B cell (primary cell): ENCODE measurements at regions not wholly inside any gene's neighbourhood (a gene's known extent, or its start where the extent isn't known, plus 50 kb on each side); places are given as distances from the start of the nearest gene placed in this dataset.

Experiments used
- ATAC-seq: fragments of 200-7000 bp; cut with Tn5 transposase; one replicate; pipeline ENCODE4 v1.10.0; 2021; ENCODE audit warnings: low read depth, mild to moderate bottlenecking, moderate number of reproducible peaks, moderate library complexity
- CTCF ChIA-PET: fragments of 350-600 bp; sonication (Branson Sonifier 250); formaldehyde crosslinking; loops from one replicate; lab custom pipeline; 2021; ENCODE audit warnings: antibody characterized with exemption, inconsistent platforms; lab: Charles Lee
- POLR2A ChIA-PET: fragments of 350-600 bp; sonication (Branson Sonifier 250); formaldehyde crosslinking; loops from one replicate; lab custom pipeline; 2021; ENCODE audit warnings: antibody characterized with exemption; lab: Charles Lee
- DNase-seq: peaks from one replicate; pipeline ENCODE4 v3.0.0; 2013
- H2AFZ ChIP-seq: 2 replicates; pipeline ENCODE4 v1.6.1; 2012; ENCODE audit warnings: mild to moderate bottlenecking, low read depth, low read length; ENCODE audit not compliant: insufficient read depth, poor library complexity, severe bottlenecking
- H3K27ac ChIP-seq, 2 donors: 1 replicate in 1 of 2; 2 replicates in 1 of 2; pipeline ENCODE4 v1.5.1; 2012 to 2013; ENCODE audit warnings: low read length in 2 of 2, mild to moderate bottlenecking in 2 of 2, moderate library complexity in 1 of 2
- H3K27me3 ChIP-seq, 4 experiments: fragments of 200-600 bp in 1 of 4; sonication (generic) in 1 of 4; replicated peaks in 1 of 4; 1 replicate in 2 of 4; 2 replicates in 2 of 4; pipeline versions ENCODE4 v1.6.1 to v1.7.0; 2013 to 2016; ENCODE audit warnings: low read length in 3 of 4, mild to moderate bottlenecking in 2 of 4, mixed read lengths in 1 of 4, moderate library complexity in 1 of 4; ENCODE audit not compliant: insufficient read depth in 4 of 4, control insufficient read depth in 3 of 4; ENCODE audit errors: control extremely low read depth in 1 of 4
- H3K36me3 ChIP-seq, 2 experiments: replicated peaks in 1 of 2; 1 replicate in 1 of 2; 2 replicates in 1 of 2; pipeline versions ENCODE4 v1.6.1 to v1.7.1; 2013; ENCODE audit warnings: low read length in 1 of 2; ENCODE audit not compliant: insufficient read depth in 2 of 2, control insufficient read depth in 1 of 2; ENCODE audit errors: control extremely low read depth in 1 of 2, extremely low read depth in 1 of 2
- H3K4me1 ChIP-seq, 2 donors: fragments of 200-600 bp in 1 of 2; sonication (generic) in 1 of 2; 1 replicate in 1 of 2; 2 replicates in 1 of 2; pipeline versions ENCODE4 v1.5.1 to v1.6.1; 2013 to 2017; ENCODE audit warnings: low read length in 2 of 2; ENCODE audit not compliant: control insufficient read depth in 2 of 2, insufficient read depth in 2 of 2
- H3K4me2 ChIP-seq: replicated peaks from 2 replicates; pipeline ENCODE3; 2012; ENCODE audit warnings: mild to moderate bottlenecking, low read depth, low read length; ENCODE audit not compliant: poor library complexity, severe bottlenecking
- H3K4me3 ChIP-seq, 5 experiments: fragments of 200-600 bp in 1 of 5; sonication (generic) in 1 of 5; 1 replicate in 3 of 5; 2 replicates in 2 of 5; pipeline versions ENCODE4 v1.5.1 to v1.7.0; 2011 to 2016; ENCODE audit warnings: low read length in 4 of 5, mild to moderate bottlenecking in 4 of 5, low read depth in 2 of 5, control low read depth in 1 of 5, moderate library complexity in 1 of 5; ENCODE audit not compliant: insufficient read depth in 1 of 5; ENCODE audit errors: control extremely low read depth in 1 of 5, extremely low read depth in 1 of 5
- H3K79me2 ChIP-seq: fragments of 200-600 bp; sonication (generic); one replicate; pipeline ENCODE4 v1.6.0; 2016; ENCODE audit warnings: low read length; ENCODE audit not compliant: control insufficient read depth, insufficient read depth
- H3K9ac ChIP-seq: fragments of 200-600 bp; sonication (generic); 2 replicates; pipeline ENCODE4 v1.6.1; 2017; ENCODE audit warnings: mild to moderate bottlenecking, low read length, moderate library complexity
- H3K9me3 ChIP-seq, 3 donors: one replicate each; pipeline versions ENCODE4 v1.6.1 to v1.7.1; 2013; ENCODE audit warnings: low read length in 2 of 3; ENCODE audit not compliant: control insufficient read depth in 2 of 3, insufficient read depth in 1 of 3; ENCODE audit errors: control extremely low read depth in 1 of 3
- H4K20me1 ChIP-seq: 2 replicates; pipeline ENCODE4 v1.6.0; 2012; ENCODE audit warnings: mild to moderate bottlenecking, low read length; ENCODE audit not compliant: insufficient read depth, control insufficient read depth, poor library complexity, severe bottlenecking
- H3K27ac Mint-ChIP-seq: one replicate; pipeline ENCODE4 v1.8.0; 2021; ENCODE audit warnings: mixed read lengths
- H3K27me3 Mint-ChIP-seq: one replicate; pipeline ENCODE4 v1.8.0; 2021; ENCODE audit warnings: mixed read lengths
- H3K4me1 Mint-ChIP-seq: one replicate; pipeline ENCODE4 v1.8.0; 2021; ENCODE audit warnings: mixed read lengths
- H3K4me3 Mint-ChIP-seq: one replicate; pipeline ENCODE4 v1.8.0; 2021; ENCODE audit warnings: mixed read lengths
- H3K9me3 Mint-ChIP-seq: one replicate; pipeline ENCODE4 v1.8.0; 2022; ENCODE audit warnings: mixed read lengths; ENCODE audit not compliant: insufficient read depth
- CTCF ChIP-seq: fragments of 200-600 bp; IDR thresholded peaks from one replicate; pipeline ENCODE4 v1.8.0; 2022; ENCODE audit warnings: antibody characterized with exemption, mild to moderate bottlenecking
- EZH2 ChIP-seq: IDR thresholded peaks from 2 replicates; pipeline ENCODE4 v1.6.1; 2012; ENCODE audit warnings: borderline replicate concordance, low read depth, mild to moderate bottlenecking, moderate library complexity, low read length; ENCODE audit not compliant: insufficient read depth, poor library complexity, severe bottlenecking
- WGBS: methylation state at CpG from one replicate; pipeline ENCODE4 v1.1.5; 2013; ENCODE audit warnings: missing lambda C conversion rate; ENCODE audit not compliant: insufficient coverage; 5-methylcytosine and 5-hydroxymethylcytosine counted together
- intact Hi-C: fragments of 100-400 bp; cut with micrococcal nuclease; formaldehyde crosslinking; loops from one replicate; pipeline ENCODE4 v1.10.0; 2022

GRCh38 chr3:88641033-88641604 lies 466.3 kb upstream of the EPHA3 start:
- no peak overlapping the region for H3K27ac ChIP-seq
- no peak overlapping the region for H3K4me2 ChIP-seq
- intact Hi-C loops = no loop called here
- CTCF ChIA-PET = no interaction called here
- H3K4me3 ChIP-seq = no peak overlapping the region
- POLR2A ChIA-PET = no interaction called here
- no peaks in the 10 kb centered on the region for H3K4me1 ChIP-seq
- no peaks in the 10 kb centered on the region for H4K20me1 ChIP-seq
- H3K9me3 ChIP-seq = peaks cover 0 to under 1% (median 0%) of the 10 kb centered on the region in 3 donors
- Mint-ChIP-seq H3K4me1 (no peaks in the 10 kb centered on the region), H3K27me3 (no peaks in the 10 kb centered on the region), H3K9me3 (no peaks in the 10 kb centered on the region), H3K4me3 (no peak overlapping the region), H3K27ac (no peak overlapping the region)
- ATAC-seq (no peak), DNase-seq (no peak)
- no peaks in the 10 kb centered on the region for H3K79me2 ChIP-seq
- H2AFZ ChIP-seq = no peak overlapping the region
- no peak overlapping the region for H3K9ac ChIP-seq
- H3K27me3 ChIP-seq = no peaks in the 10 kb centered on the region
- WGBS = 80% methylated on average over 1 of the region's 2 CpGs
- H3K36me3 ChIP-seq = no peaks in the 10 kb centered on the region
- TF ChIP-seq EZH2 (no peak), CTCF (no peak)

GRCh38 chr3:88657459-88657858 lies 450.0 kb upstream of the EPHA3 start:
- Histone ChIP-seq H2AFZ (no peak overlapping the region), H3K36me3 (no peaks in the 10 kb centered on the region), H3K4me3 (no peak overlapping the region), H3K27me3 (no peaks in the 10 kb centered on the region), H4K20me1 (no peaks in the 10 kb centered on the region), H3K4me2 (no peak overlapping the region), H3K79me2 (no peaks in the 10 kb centered on the region), H3K9ac (no peak overlapping the region), H3K4me1 (no peaks in the 10 kb centered on the region), H3K27ac (no peak overlapping the region), H3K9me3 (peaks cover 0 to 9% (median 0%) of the 10 kb centered on the region in 3 donors)
- WGBS = 100% methylated on average over 2 of the region's 4 CpGs
- Mint-ChIP-seq H3K4me1 (no peaks in the 10 kb centered on the region), H3K27me3 (no peaks in the 10 kb centered on the region), H3K9me3 (no peaks in the 10 kb centered on the region), H3K4me3 (no peak overlapping the region), H3K27ac (no peak overlapping the region)
- no peak for ATAC-seq
- no peak for DNase-seq
- CTCF ChIA-PET = no interaction called here
- intact Hi-C loops = no loop called here
- TF ChIP-seq CTCF (no peak), EZH2 (no peak)
- POLR2A ChIA-PET = no interaction called here
